GM12878 (cell line): ENCODE measurements at regions not wholly inside any gene's neighbourhood (a gene's known extent, or its start where the extent isn't known, plus 50 kb on each side); places are given as distances from the start of the nearest gene placed in this dataset.

Experiments used
- CHD1 ChIP-seq: IDR thresholded peaks from 2 replicates; pipeline ENCODE4 v1.6.1; 2012; ENCODE audit warnings: low read depth, low read length, improper control_type of control experiment
- FOS ChIP-seq: IDR thresholded peaks from 3 replicates; pipeline ENCODE4 v1.6.1; 2011; ENCODE audit warnings: borderline replicate concordance; ENCODE audit not compliant: insufficient read length; ENCODE audit errors: extremely low read depth
- JUNB ChIP-seq: IDR thresholded peaks from 2 replicates; pipeline ENCODE4 v1.6.1; 2016; ENCODE audit warnings: antibody characterized with exemption, mild to moderate bottlenecking
- NFIC ChIP-seq: IDR thresholded peaks from 2 replicates; pipeline ENCODE4 v1.6.1; 2012; ENCODE audit warnings: low read depth, mild to moderate bottlenecking, inconsistent platforms, low read length, moderate library complexity
- SIX5 ChIP-seq: IDR thresholded peaks from 2 replicates; pipeline ENCODE4 v1.6.1; 2011; ENCODE audit warnings: mild to moderate bottlenecking, low read depth, low read length, moderate library complexity; ENCODE audit not compliant: severe bottlenecking
- SUPT20H ChIP-seq: IDR thresholded peaks from 2 replicates; pipeline ENCODE4 v1.6.1; 2011; ENCODE audit warnings: low read depth, mild to moderate bottlenecking, low read length, moderate library complexity, borderline replicate concordance; ENCODE audit not compliant: control insufficient read depth
- ZBED1 ChIP-seq: IDR thresholded peaks from 2 replicates; pipeline ENCODE4 v1.6.1; 2016; ENCODE audit warnings: borderline replicate concordance
- TF ChIP-seq, protein P1 (sequence below): IDR thresholded peaks from 2 replicates; pipeline ENCODE4 v1.6.1; 2012; ENCODE audit warnings: low read depth, low read length, improper control_type of control experiment
- TF ChIP-seq, protein P2 (sequence below): fragments of 450-650 bp; IDR thresholded peaks from 2 replicates; pipeline ENCODE4 v1.6.1; 2018; ENCODE audit warnings: mild to moderate bottlenecking, low read depth, moderate library complexity; ENCODE audit not compliant: partially characterized antibody
- TF ChIP-seq, protein P3 (sequence below): fragments of 450-650 bp; IDR thresholded peaks from 2 replicates; pipeline ENCODE4 v1.6.1; 2018; ENCODE audit warnings: borderline replicate concordance, mild to moderate bottlenecking; ENCODE audit not compliant: partially characterized antibody
- TF ChIP-seq, protein P4 (sequence below), 3 experiments: IDR thresholded peaks in 2 of 3; conservative IDR thresholded peaks in 1 of 3; 2 replicates each; pipeline ENCODE4 v1.5.1; 2011; ENCODE audit warnings: low read depth in 3 of 3, low read length in 3 of 3, mild to moderate bottlenecking in 3 of 3, control low read depth in 2 of 3, moderate library complexity in 2 of 3, inconsistent platforms in 1 of 3, mixed read lengths in 1 of 3; ENCODE audit not compliant: control insufficient read depth in 2 of 3, insufficient read depth in 1 of 3; ENCODE audit errors: extremely low read depth in 1 of 3
- TF ChIP-seq, protein P5 (sequence below): IDR thresholded peaks from 2 replicates; pipeline ENCODE4 v1.6.1; 2011; ENCODE audit warnings: mild to moderate bottlenecking, low read depth, low read length, moderate library complexity; ENCODE audit not compliant: insufficient replicate concordance

DNA sequence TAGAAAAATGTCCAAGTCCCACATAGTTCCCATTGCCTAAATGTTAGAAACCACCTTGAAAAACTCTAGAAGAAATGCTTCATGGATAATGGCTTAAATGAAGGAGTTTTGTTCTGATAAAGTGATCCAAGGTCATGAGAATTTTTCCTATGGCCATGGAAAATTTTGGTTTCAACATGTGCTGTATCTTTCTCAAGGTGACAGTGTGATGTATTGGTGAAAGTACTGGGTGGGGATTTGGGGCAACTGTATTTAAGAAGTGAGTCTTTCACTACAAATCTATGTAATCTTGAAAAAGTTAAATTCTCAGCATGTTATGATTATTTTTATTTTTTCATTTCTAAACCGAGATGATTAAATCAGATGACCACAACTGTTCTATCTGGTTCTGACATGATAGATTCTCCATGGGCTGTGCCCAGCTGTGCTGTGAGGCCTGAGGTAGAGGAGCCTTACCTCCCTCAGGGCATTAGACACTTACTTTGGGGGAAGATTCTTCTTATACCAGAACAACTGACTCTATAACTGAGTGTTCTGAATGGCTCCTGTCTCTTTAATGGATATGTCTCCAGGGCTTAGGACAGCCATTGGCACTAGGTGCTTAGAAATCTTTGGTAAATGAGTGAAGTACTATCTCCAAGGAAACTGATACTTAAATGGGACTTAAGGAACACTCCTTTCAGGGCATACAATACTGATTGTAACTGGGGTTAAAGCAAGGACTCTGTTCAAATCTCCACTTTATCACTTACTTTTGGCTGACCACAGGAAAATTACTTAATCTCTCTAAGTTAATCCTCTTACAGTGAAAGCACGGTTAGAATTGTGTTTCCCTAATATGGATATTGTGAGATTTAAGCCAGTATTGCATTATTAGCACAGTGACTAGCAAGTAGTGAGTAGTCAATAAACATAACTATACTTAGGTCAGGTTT, 397.4 kb upstream of the MEF2C start (continued):
- TF ChIP-seq, protein P1, sequence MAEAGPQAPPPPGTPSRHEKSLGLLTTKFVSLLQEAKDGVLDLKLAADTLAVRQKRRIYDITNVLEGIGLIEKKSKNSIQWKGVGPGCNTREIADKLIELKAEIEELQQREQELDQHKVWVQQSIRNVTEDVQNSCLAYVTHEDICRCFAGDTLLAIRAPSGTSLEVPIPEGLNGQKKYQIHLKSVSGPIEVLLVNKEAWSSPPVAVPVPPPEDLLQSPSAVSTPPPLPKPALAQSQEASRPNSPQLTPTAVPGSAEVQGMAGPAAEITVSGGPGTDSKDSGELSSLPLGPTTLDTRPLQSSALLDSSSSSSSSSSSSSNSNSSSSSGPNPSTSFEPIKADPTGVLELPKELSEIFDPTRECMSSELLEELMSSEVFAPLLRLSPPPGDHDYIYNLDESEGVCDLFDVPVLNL = no peak
- TF ChIP-seq FOS = no peak
- TF ChIP-seq SIX5 = no peak
- TF ChIP-seq JUNB = no peak; the same call in 1 of the 2 replicates
- TF ChIP-seq SUPT20H = no peak
- no peak for TF ChIP-seq ZBED1
- TF ChIP-seq, protein P2, sequence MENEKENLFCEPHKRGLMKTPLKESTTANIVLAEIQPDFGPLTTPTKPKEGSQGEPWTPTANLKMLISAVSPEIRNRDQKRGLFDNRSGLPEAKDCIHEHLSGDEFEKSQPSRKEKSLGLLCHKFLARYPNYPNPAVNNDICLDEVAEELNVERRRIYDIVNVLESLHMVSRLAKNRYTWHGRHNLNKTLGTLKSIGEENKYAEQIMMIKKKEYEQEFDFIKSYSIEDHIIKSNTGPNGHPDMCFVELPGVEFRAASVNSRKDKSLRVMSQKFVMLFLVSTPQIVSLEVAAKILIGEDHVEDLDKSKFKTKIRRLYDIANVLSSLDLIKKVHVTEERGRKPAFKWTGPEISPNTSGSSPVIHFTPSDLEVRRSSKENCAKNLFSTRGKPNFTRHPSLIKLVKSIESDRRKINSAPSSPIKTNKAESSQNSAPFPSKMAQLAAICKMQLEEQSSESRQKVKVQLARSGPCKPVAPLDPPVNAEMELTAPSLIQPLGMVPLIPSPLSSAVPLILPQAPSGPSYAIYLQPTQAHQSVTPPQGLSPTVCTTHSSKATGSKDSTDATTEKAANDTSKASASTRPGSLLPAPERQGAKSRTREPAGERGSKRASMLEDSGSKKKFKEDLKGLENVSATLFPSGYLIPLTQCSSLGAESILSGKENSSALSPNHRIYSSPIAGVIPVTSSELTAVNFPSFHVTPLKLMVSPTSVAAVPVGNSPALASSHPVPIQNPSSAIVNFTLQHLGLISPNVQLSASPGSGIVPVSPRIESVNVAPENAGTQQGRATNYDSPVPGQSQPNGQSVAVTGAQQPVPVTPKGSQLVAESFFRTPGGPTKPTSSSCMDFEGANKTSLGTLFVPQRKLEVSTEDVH = no peak
- TF ChIP-seq, protein P3, sequence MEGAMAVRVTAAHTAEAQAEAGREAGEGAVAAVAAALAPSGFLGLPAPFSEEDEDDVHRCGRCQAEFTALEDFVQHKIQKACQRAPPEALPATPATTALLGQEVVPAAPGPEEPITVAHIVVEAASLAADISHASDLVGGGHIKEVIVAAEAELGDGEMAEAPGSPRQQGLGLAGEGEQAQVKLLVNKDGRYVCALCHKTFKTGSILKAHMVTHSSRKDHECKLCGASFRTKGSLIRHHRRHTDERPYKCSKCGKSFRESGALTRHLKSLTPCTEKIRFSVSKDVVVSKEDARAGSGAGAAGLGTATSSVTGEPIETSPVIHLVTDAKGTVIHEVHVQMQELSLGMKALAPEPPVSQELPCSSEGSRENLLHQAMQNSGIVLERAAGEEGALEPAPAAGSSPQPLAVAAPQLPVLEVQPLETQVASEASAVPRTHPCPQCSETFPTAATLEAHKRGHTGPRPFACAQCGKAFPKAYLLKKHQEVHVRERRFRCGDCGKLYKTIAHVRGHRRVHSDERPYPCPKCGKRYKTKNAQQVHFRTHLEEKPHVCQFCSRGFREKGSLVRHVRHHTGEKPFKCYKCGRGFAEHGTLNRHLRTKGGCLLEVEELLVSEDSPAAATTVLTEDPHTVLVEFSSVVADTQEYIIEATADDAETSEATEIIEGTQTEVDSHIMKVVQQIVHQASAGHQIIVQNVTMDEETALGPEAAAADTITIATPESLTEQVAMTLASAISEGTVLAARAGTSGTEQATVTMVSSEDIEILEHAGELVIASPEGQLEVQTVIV = no peak
- TF ChIP-seq NFIC = peak; percentile 89
- TF ChIP-seq, protein P4, sequence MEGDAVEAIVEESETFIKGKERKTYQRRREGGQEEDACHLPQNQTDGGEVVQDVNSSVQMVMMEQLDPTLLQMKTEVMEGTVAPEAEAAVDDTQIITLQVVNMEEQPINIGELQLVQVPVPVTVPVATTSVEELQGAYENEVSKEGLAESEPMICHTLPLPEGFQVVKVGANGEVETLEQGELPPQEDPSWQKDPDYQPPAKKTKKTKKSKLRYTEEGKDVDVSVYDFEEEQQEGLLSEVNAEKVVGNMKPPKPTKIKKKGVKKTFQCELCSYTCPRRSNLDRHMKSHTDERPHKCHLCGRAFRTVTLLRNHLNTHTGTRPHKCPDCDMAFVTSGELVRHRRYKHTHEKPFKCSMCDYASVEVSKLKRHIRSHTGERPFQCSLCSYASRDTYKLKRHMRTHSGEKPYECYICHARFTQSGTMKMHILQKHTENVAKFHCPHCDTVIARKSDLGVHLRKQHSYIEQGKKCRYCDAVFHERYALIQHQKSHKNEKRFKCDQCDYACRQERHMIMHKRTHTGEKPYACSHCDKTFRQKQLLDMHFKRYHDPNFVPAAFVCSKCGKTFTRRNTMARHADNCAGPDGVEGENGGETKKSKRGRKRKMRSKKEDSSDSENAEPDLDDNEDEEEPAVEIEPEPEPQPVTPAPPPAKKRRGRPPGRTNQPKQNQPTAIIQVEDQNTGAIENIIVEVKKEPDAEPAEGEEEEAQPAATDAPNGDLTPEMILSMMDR (IDR thresholded peaks at IDR 0.05 in 2 of 3, conservative IDR thresholded peaks at IDR 0.05 in 1 of 3; ENCODE audit: control insufficient read depth in 2 of 3, extremely low read depth in 1 of 3, insufficient read depth in 1 of 3, low read depth in 3 of 3, low read length in 3 of 3) = no peak
- no peak for TF ChIP-seq CHD1
- TF ChIP-seq, protein P5, sequence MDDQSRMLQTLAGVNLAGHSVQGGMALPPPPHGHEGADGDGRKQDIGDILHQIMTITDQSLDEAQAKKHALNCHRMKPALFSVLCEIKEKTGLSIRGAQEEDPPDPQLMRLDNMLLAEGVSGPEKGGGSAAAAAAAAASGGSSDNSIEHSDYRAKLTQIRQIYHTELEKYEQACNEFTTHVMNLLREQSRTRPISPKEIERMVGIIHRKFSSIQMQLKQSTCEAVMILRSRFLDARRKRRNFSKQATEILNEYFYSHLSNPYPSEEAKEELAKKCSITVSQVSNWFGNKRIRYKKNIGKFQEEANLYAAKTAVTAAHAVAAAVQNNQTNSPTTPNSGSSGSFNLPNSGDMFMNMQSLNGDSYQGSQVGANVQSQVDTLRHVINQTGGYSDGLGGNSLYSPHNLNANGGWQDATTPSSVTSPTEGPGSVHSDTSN = no peak
